ENCODE measurements at regions not wholly inside any gene's neighbourhood (a gene's known extent, or its start where the extent isn't known, plus 50 kb on each side); places are given as distances from the start of the nearest gene placed in this dataset.

DNA sequence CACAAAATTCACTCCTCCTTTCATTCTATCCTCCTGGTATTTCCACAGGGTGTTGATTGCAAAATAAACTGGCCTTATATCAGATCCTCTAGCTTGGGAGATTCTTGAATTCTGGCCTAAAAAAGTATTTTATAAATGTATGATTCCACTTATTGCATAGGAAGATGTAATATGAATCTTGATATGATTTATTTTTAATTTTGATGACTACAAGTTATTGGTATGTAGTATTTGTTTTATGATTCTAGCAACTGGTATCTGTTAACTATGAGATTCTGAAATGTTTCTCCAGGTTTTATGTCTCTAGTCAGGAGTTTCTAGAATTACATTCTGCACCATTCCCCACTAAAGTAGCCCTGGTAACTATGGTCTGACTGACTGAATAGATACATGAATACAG, 373.9 kb upstream of the C11orf87 start:
- no peaks in the 10 kb centered on the region for H3K79me2 ChIP-seq (ENCODE audit: control insufficient read depth in 1 of 2, insufficient read depth in 2 of 2, low read length in 2 of 2)
- H3K27ac ChIP-seq (ENCODE audit: low read depth, low read length) = no peak overlapping the region
- H3K4ac ChIP-seq (replicated peaks; ENCODE audit: insufficient read length, low read depth, low read length) = no peak overlapping the region
- H3K4me2 ChIP-seq (ENCODE audit: insufficient read depth in 1 of 2, low read depth in 2 of 2, low read length in 2 of 2) = no peak overlapping the region
- H2AK5ac ChIP-seq (ENCODE audit: low read depth, low read length) = no peak overlapping the region
- H2BK15ac ChIP-seq (ENCODE audit: low read length) = no peak overlapping the region
- no peak for FAIRE-seq
- no peaks in the 10 kb centered on the region for H3K9me3 ChIP-seq (ENCODE audit: insufficient read depth in 2 of 2, low read depth in 1 of 2, low read length in 1 of 2)
- H3K79me1 ChIP-seq (ENCODE audit: low read depth, low read length) = no peaks in the 10 kb centered on the region
- H4K5ac ChIP-seq (ENCODE audit: insufficient read length, low read depth, low read length) = no peak overlapping the region
- H3K56ac ChIP-seq (replicated peaks; ENCODE audit: insufficient read length, low read depth, low read length) = no peak overlapping the region
- H3K23ac ChIP-seq (ENCODE audit: insufficient read length) = no peak overlapping the region
- no peak overlapping the region for H2AFZ ChIP-seq (ENCODE audit: low read length)
- H2BK12ac ChIP-seq (ENCODE audit: low read depth, low read length) = no peak overlapping the region
- no peak overlapping the region for H4K8ac ChIP-seq (ENCODE audit: extremely low read depth, insufficient read depth, low read length)
- no peak overlapping the region for H2BK120ac ChIP-seq (replicated peaks; ENCODE audit: low read depth, low read length)
- no peak overlapping the region for H3K18ac ChIP-seq (ENCODE audit: extremely low read depth, low read length)
- no peaks in the 10 kb centered on the region for H4K20me1 ChIP-seq (replicated peaks in 1 of 2; ENCODE audit: control insufficient read depth in 1 of 2, insufficient read depth in 2 of 2, low read length in 2 of 2)
- H2BK5ac ChIP-seq (ENCODE audit: low read depth, low read length) = no peak overlapping the region
- no peaks in the 10 kb centered on the region for H3K36me3 ChIP-seq (ENCODE audit: control insufficient read depth in 2 of 4, insufficient read depth in 4 of 4, low read length in 3 of 4)
- CTCF ChIA-PET (ENCODE audit: partially characterized antibody) = interaction anchor here (0.7 to 0.8 kb wide), 2 partner anchors 8 to 323 kb away, joined by 3 read pairs; no protein-coding TSS in a partner anchor
- H3K4me3 ChIP-seq (ENCODE audit: extremely low read depth in 1 of 4, insufficient read depth in 2 of 4, low read depth in 3 of 4, low read length in 4 of 4) = no peak overlapping the region
- no peak overlapping the region for H3K14ac ChIP-seq (ENCODE audit: insufficient read length)
- no peak overlapping the region for H3K9ac ChIP-seq (replicated peaks in 1 of 4; ENCODE audit: extremely low read depth in 1 of 4, low read depth in 3 of 4, low read length in 3 of 4)
- H3K27me3 ChIP-seq (replicated peaks in 1 of 4; ENCODE audit: control insufficient read depth in 3 of 4, extremely low read depth in 1 of 4, insufficient read depth in 3 of 4, low read length in 3 of 4) = no peaks in the 10 kb centered on the region
- no peak overlapping the region for H2BK20ac ChIP-seq (ENCODE audit: low read length)
- no peak overlapping the region for H4K91ac ChIP-seq (replicated peaks; ENCODE audit: insufficient read length, low read length)
- no peaks in the 10 kb centered on the region for H3K23me2 ChIP-seq (ENCODE audit: low read depth, low read length)
- no peak for DNase-seq (ENCODE audit: low read depth in 1 of 2, low spot score in 2 of 2)
- peaks cover 0 to 2% (median 0%) of the 10 kb centered on the region in 4 experiments; a peak in 2 of 7 replicates for H3K4me1 ChIP-seq (replicated peaks in 1 of 4; ENCODE audit: control insufficient read depth in 3 of 4, insufficient read depth in 4 of 4, low read length in 3 of 4)
- POLR2A ChIA-PET (ENCODE audit: partially characterized antibody) = no interaction called here
- TF ChIP-seq ASH2L (IDR thresholded peaks at IDR 0.05; ENCODE audit: low read length) (no peak), BACH1 (IDR thresholded peaks at IDR 0.05; ENCODE audit: low read length) (no peak), EZH2 (IDR thresholded peaks at IDR 0.05; ENCODE audit: low read depth, low read length, severe bottlenecking) (no peak), CBX5 (IDR thresholded peaks at IDR 0.05; ENCODE audit: low read depth, low read length) (no peak), SIRT6 (IDR thresholded peaks at IDR 0.05; ENCODE audit: low read length) (no peak), JUN (IDR thresholded peaks at IDR 0.05; ENCODE audit: low read depth, low read length) (no peak), SRF (IDR thresholded peaks at IDR 0.05; ENCODE audit: low read depth, low read length) (no peak), SP4 (IDR thresholded peaks at IDR 0.05; ENCODE audit: low read length) (no peak), HDAC2 (IDR thresholded peaks at IDR 0.05; ENCODE audit: borderline replicate concordance in 1 of 2, low read depth in 2 of 2, low read length in 2 of 2) (no peak), TBP (IDR thresholded peaks at IDR 0.05; ENCODE audit: low read depth, low read length) (no peak), EGR1 (IDR thresholded peaks at IDR 0.05; ENCODE audit: borderline replicate concordance, low read depth, low read length) (no peak), RXRA (IDR thresholded peaks at IDR 0.05; ENCODE audit: insufficient read depth, low read depth, low read length) (no peak)
- TF ChIP-seq, protein P1, sequence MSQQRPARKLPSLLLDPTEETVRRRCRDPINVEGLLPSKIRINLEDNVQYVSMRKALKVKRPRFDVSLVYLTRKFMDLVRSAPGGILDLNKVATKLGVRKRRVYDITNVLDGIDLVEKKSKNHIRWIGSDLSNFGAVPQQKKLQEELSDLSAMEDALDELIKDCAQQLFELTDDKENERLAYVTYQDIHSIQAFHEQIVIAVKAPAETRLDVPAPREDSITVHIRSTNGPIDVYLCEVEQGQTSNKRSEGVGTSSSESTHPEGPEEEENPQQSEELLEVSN (IDR thresholded peaks at IDR 0.05) = no peak
- TF ChIP-seq, protein P2, sequence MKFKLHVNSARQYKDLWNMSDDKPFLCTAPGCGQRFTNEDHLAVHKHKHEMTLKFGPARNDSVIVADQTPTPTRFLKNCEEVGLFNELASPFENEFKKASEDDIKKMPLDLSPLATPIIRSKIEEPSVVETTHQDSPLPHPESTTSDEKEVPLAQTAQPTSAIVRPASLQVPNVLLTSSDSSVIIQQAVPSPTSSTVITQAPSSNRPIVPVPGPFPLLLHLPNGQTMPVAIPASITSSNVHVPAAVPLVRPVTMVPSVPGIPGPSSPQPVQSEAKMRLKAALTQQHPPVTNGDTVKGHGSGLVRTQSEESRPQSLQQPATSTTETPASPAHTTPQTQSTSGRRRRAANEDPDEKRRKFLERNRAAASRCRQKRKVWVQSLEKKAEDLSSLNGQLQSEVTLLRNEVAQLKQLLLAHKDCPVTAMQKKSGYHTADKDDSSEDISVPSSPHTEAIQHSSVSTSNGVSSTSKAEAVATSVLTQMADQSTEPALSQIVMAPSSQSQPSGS (IDR thresholded peaks at IDR 0.05; ENCODE audit: low read length) = no peak
